Smooth muscle cell (in vitro differentiated cells): ENCODE measurements at regions not wholly inside any gene's neighbourhood (a gene's known extent, or its start where the extent isn't known, plus 50 kb on each side); places are given as distances from the start of the nearest gene placed in this dataset.

Experiments used
- DNase-seq: peaks from one replicate; lab custom pipeline; 2025; ENCODE audit not compliant: unreplicated experiment; lab: John Stamatoyannopoulos, UW
- H2AFZ ChIP-seq: fragments of 200-600 bp; sonication (generic); 2 replicates; pipeline ENCODE4 v1.6.0; 2016; ENCODE audit warnings: antibody characterized with exemption, low read depth, mild to moderate bottlenecking
- H3F3A ChIP-seq: fragments of 200-600 bp; sonication (generic); 2 replicates; pipeline ENCODE4 v1.6.0; 2017; ENCODE audit warnings: antibody characterized with exemption, low read depth
- H3K27ac ChIP-seq: fragments of 200-600 bp; sonication (generic); 2 replicates; pipeline ENCODE4 v1.5.1; 2016; ENCODE audit warnings: low read depth, mild to moderate bottlenecking
- H3K27me3 ChIP-seq: fragments of 200-600 bp; sonication (generic); 2 replicates; pipeline ENCODE4 v1.6.1; 2016; ENCODE audit warnings: low read depth, mild to moderate bottlenecking
- H3K36me3 ChIP-seq: fragments of 200-600 bp; sonication (generic); 2 replicates; pipeline ENCODE4 v1.5.1; 2016; ENCODE audit warnings: low read depth
- H3K4me1 ChIP-seq: fragments of 200-600 bp; sonication (generic); 2 replicates; pipeline ENCODE4 v1.5.1; 2016; ENCODE audit warnings: low read depth
- H3K4me2 ChIP-seq: fragments of 200-600 bp; sonication (generic); 2 replicates; pipeline ENCODE4 v1.6.0; 2016; ENCODE audit warnings: mild to moderate bottlenecking
- H3K4me3 ChIP-seq: fragments of 200-600 bp; sonication (generic); 2 replicates; pipeline ENCODE4 v1.5.1; 2016; ENCODE audit warnings: mild to moderate bottlenecking
- H3K79me2 ChIP-seq: fragments of 200-600 bp; sonication (generic); 2 replicates; pipeline ENCODE4 v1.6.0; 2016; ENCODE audit warnings: low read depth, mild to moderate bottlenecking
- H3K9ac ChIP-seq: fragments of 200-600 bp; sonication (generic); 2 replicates; pipeline ENCODE4 v1.6.0; 2016; ENCODE audit warnings: low read depth
- H3K9me3 ChIP-seq: fragments of 200-600 bp; sonication (generic); replicated peaks from 2 replicates; pipeline ENCODE4 v1.5.1; 2016; ENCODE audit warnings: low read depth
- H4K20me1 ChIP-seq: fragments of 200-600 bp; sonication (generic); 2 replicates; pipeline ENCODE4 v1.6.0; 2016; ENCODE audit warnings: low read depth
- WGBS: methylation state at CpG from one replicate; pipeline ENCODE4 v1.1.7; 2016; ENCODE audit warnings: low lambda C conversion rate; 5-methylcytosine and 5-hydroxymethylcytosine counted together
- TF ChIP-seq, protein P1 (sequence below): fragments of 200-600 bp; sonication (generic); IDR thresholded peaks from 2 replicates; pipeline ENCODE4 v1.5.1; 2017; ENCODE audit warnings: borderline replicate concordance, mild to moderate bottlenecking, antibody characterized with exemption; ENCODE audit not compliant: insufficient read depth, poor library complexity, severe bottlenecking

GRCh38 chr18:24585996-24586566 lies 125.6 kb downstream of the HRH4 start:
- no peaks in the 10 kb centered on the region for H3K27me3 ChIP-seq
- WGBS = 37% methylated on average over 6 of the region's 6 CpGs
- no peaks in the 10 kb centered on the region for H3K79me2 ChIP-seq
- no peaks in the 10 kb centered on the region for H4K20me1 ChIP-seq
- H3K4me3 ChIP-seq = no peak overlapping the region
- no peaks in the 10 kb centered on the region for H3K9me3 ChIP-seq
- H2AFZ ChIP-seq = no peak overlapping the region
- no peaks in the 10 kb centered on the region for H3K36me3 ChIP-seq
- H3K27ac ChIP-seq = no peak overlapping the region
- TF ChIP-seq, protein P1, sequence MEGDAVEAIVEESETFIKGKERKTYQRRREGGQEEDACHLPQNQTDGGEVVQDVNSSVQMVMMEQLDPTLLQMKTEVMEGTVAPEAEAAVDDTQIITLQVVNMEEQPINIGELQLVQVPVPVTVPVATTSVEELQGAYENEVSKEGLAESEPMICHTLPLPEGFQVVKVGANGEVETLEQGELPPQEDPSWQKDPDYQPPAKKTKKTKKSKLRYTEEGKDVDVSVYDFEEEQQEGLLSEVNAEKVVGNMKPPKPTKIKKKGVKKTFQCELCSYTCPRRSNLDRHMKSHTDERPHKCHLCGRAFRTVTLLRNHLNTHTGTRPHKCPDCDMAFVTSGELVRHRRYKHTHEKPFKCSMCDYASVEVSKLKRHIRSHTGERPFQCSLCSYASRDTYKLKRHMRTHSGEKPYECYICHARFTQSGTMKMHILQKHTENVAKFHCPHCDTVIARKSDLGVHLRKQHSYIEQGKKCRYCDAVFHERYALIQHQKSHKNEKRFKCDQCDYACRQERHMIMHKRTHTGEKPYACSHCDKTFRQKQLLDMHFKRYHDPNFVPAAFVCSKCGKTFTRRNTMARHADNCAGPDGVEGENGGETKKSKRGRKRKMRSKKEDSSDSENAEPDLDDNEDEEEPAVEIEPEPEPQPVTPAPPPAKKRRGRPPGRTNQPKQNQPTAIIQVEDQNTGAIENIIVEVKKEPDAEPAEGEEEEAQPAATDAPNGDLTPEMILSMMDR = no peak
- H3K4me2 ChIP-seq = peak overlapping the region; percentile 73
- peaks cover 6% of the 10 kb centered on the region for H3K4me1 ChIP-seq
- H3K9ac ChIP-seq = no peak overlapping the region
- H3F3A ChIP-seq = no peaks in the 10 kb centered on the region
- no peak for DNase-seq

- H3K4me3 ChIP-seq = no peak overlapping the region
- H3K9me3 ChIP-seq = no peaks in the 10 kb centered on the region
- WGBS = 90% methylated on average over 5 of the region's 5 CpGs
- H3K9ac ChIP-seq = no peak overlapping the region
- no peak overlapping the region for H3K27ac ChIP-seq
- no peaks in the 10 kb centered on the region for H3K27me3 ChIP-seq
- no peaks in the 10 kb centered on the region for H4K20me1 ChIP-seq
- H3K79me2 ChIP-seq = no peaks in the 10 kb centered on the region
- no peaks in the 10 kb centered on the region for H3K36me3 ChIP-seq
- H3K4me1 ChIP-seq = peaks cover 6% of the 10 kb centered on the region
- TF ChIP-seq, protein P1 = no peak
- H3F3A ChIP-seq = no peaks in the 10 kb centered on the region
- peak overlapping the region; percentile 73 for H3K4me2 ChIP-seq
- no peak overlapping the region for H2AFZ ChIP-seq
- no peak for DNase-seq
Observed at GRCh38 chr18:24586662-24587360, 126.4 kb downstream of the HRH4 start.

DNA sequence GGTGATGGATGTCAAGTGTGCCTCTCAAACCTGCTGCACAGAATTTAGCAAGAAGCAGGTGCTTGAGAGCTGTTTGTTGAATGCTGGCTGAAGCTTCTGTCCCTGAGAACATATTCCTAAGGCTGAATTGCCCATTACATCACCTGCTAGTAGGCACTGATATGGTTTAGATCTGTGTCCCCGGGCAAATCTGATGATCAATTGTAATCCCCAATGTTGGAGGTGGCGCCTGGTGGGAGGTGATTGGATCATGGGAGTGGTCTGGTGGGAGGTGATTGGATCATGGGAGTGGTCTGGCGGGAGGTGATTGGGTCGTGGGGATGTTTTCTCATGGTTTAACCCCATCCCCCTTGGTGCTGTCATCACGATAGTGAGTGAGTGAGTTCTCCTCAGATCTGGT lies 128.0 kb downstream of the HRH4 start:
- no peak for DNase-seq
- H3K4me2 ChIP-seq = no peak overlapping the region
- H3K27me3 ChIP-seq = no peaks in the 10 kb centered on the region
- no peak overlapping the region for H3K27ac ChIP-seq
- no peak overlapping the region for H3K4me3 ChIP-seq
- H4K20me1 ChIP-seq = no peaks in the 10 kb centered on the region
- H3F3A ChIP-seq = no peaks in the 10 kb centered on the region
- peaks cover 6% of the 10 kb centered on the region for H3K4me1 ChIP-seq
- H3K79me2 ChIP-seq = no peaks in the 10 kb centered on the region
- TF ChIP-seq, protein P1 = no peak
- H3K9ac ChIP-seq = no peak overlapping the region
- 94% methylated on average over 5 of the region's 5 CpGs for WGBS
- no peaks in the 10 kb centered on the region for H3K9me3 ChIP-seq
- H3K36me3 ChIP-seq = no peaks in the 10 kb centered on the region
- H2AFZ ChIP-seq = no peak overlapping the region

GRCh38 chr18:24590946-24591345 lies 130.5 kb downstream of the HRH4 start:
- Histone ChIP-seq H3K79me2 (no peaks in the 10 kb centered on the region), H3K4me3 (no peak overlapping the region), H3K4me1 (peaks cover 9% of the 10 kb centered on the region), H3K9ac (no peak overlapping the region), H3K4me2 (no peak overlapping the region), H3K9me3 (no peaks in the 10 kb centered on the region), H2AFZ (no peak overlapping the region), H4K20me1 (no peaks in the 10 kb centered on the region), H3K27me3 (no peaks in the 10 kb centered on the region), H3F3A (no peaks in the 10 kb centered on the region), H3K27ac (no peak overlapping the region), H3K36me3 (no peaks in the 10 kb centered on the region)
- 93% methylated on average over 4 of the region's 4 CpGs for WGBS
- no peak for DNase-seq
- TF ChIP-seq, protein P1 = no peak
